ENCODE measurements at regions not wholly inside any gene's neighbourhood (a gene's known extent, or its start where the extent isn't known, plus 50 kb on each side); places are given as distances from the start of the nearest gene placed in this dataset.

GRCh38 chr7:52700349-52700748 is 335.1 kb upstream of the POM121L12 start:
- DNase-seq (ENCODE audit: low read depth): no peak

- no peak for DNase-seq (ENCODE audit: low read depth)
Observed at GRCh38 chr7:52695973-52696595, 339.3 kb upstream of the POM121L12 start.

GRCh38 chr7:52691257-52691656 is 344.2 kb upstream of the POM121L12 start:
- DNase-seq (ENCODE audit: low read depth): no peak

GRCh38 chr7:52689912-52690311 is 345.5 kb upstream of the POM121L12 start:
- no peak for DNase-seq (ENCODE audit: low read depth)

GRCh38 chr7:52685333-52685732 is 350.1 kb upstream of the POM121L12 start:
- no peak for DNase-seq (ENCODE audit: low read depth)

GRCh38 chr7:52684388-52684787 is 351.0 kb upstream of the POM121L12 start:
- no peak for DNase-seq (ENCODE audit: low read depth)

- no peak for DNase-seq (ENCODE audit: low read depth)
Observed at GRCh38 chr7:52682993-52683392, 352.4 kb upstream of the POM121L12 start.

- DNase-seq (ENCODE audit: low read depth): no peak
Observed at GRCh38 chr7:52670608-52671225, 364.7 kb upstream of the POM121L12 start.

- DNase-seq (ENCODE audit: low read depth): no peak
Observed at GRCh38 chr7:52669031-52669430, 366.4 kb upstream of the POM121L12 start.

- DNase-seq (ENCODE audit: low read depth): no peak
Observed at GRCh38 chr7:52668435-52668834, 367.0 kb upstream of the POM121L12 start.

- no peak for DNase-seq (ENCODE audit: low read depth)
Observed at GRCh38 chr7:52659178-52659577, 376.3 kb upstream of the POM121L12 start.

- no peak for DNase-seq (ENCODE audit: low read depth)
Observed at GRCh38 chr7:52656098-52656497, 379.3 kb upstream of the POM121L12 start.

GRCh38 chr7:52652621-52653020 is 382.8 kb upstream of the POM121L12 start:
- no peak for DNase-seq (ENCODE audit: low read depth)

GRCh38 chr7:52648872-52649271 is 386.6 kb upstream of the POM121L12 start:
- DNase-seq (ENCODE audit: low read depth): no peak

- DNase-seq (ENCODE audit: low read depth): no peak
Observed at GRCh38 chr7:52647046-52647445, 388.4 kb upstream of the POM121L12 start.

GRCh38 chr7:52639981-52640380 is 395.5 kb upstream of the POM121L12 start:
- no peak for DNase-seq (ENCODE audit: low read depth)

GRCh38 chr7:52639126-52639525 is 396.3 kb upstream of the POM121L12 start:
- DNase-seq (ENCODE audit: low read depth): no peak

- no peak for DNase-seq (ENCODE audit: low read depth)
Observed at GRCh38 chr7:52635021-52635420, 400.4 kb upstream of the POM121L12 start.

GRCh38 chr7:52620849-52621248 is 414.6 kb upstream of the POM121L12 start:
- DNase-seq (ENCODE audit: low read depth): no peak

- DNase-seq (ENCODE audit: low read depth): no peak
Observed at GRCh38 chr7:52616552-52616951, 418.9 kb upstream of the POM121L12 start.

- no peak for DNase-seq (ENCODE audit: low read depth)
Observed at GRCh38 chr7:52615021-52615695, 420.3 kb upstream of the POM121L12 start.

GRCh38 chr7:52609511-52609910 is 425.9 kb upstream of the POM121L12 start:
- DNase-seq (ENCODE audit: low read depth): no peak

GRCh38 chr7:52592698-52593097 is 442.7 kb upstream of the POM121L12 start:
- no peak for DNase-seq (ENCODE audit: low read depth)

GRCh38 chr7:52586704-52587103 is 448.7 kb upstream of the POM121L12 start:
- no peak for DNase-seq (ENCODE audit: low read depth)
